NCI-H1930 (cell line): ENCODE measurements at regions not wholly inside any gene's neighbourhood (a gene's known extent, or its start where the extent isn't known, plus 50 kb on each side); places are given as distances from the start of the nearest gene placed in this dataset.
"Not testable (repeated sequence)": the region's sequence is repeated elsewhere in the genome, so short reads cannot be mapped to it uniquely, and the experiment has no call there.

Experiments
- DNase-seq, 2 experiments: peaks; one replicate each; lab custom pipeline; 2025; lab: John Stamatoyannopoulos, UW

GRCh38 chr15:96818861-96819260, 488.4 kb downstream of the NR2F2 start:
- DNase-seq = no peak

GRCh38 chr15:96827981-96828380, 497.5 kb downstream of the NR2F2 start:
- DNase-seq = no peak

GRCh38 chr15:96837241-96837970, 506.9 kb downstream of the NR2F2 start:
- no peak for DNase-seq

GRCh38 chr15:96838081-96838480, 507.6 kb downstream of the NR2F2 start:
- DNase-seq = no peak

GRCh38 chr15:96849271-96849900, 518.9 kb downstream of the NR2F2 start:
- no peak for DNase-seq

DNA sequence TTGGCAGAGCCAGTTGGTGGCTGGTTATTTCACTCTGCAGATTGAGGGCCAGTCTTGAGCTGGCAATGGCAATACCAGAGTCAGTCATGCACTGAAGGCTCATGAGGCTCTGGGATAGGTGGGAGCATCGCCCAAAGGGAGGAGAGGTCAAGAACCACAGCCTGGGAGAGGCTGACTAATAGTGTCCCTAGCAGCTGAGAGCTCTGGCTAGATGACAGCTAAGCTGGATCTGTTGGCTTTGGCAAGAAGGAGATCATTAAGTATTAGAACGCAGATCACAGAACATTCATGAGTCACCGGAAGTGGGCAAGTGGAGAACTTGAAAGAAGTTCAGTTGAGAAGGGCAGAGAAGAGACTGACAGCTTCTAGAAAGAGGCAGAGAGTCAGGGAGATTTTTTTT, 521.1 kb downstream of the NR2F2 start:
- no peak for DNase-seq

DNA sequence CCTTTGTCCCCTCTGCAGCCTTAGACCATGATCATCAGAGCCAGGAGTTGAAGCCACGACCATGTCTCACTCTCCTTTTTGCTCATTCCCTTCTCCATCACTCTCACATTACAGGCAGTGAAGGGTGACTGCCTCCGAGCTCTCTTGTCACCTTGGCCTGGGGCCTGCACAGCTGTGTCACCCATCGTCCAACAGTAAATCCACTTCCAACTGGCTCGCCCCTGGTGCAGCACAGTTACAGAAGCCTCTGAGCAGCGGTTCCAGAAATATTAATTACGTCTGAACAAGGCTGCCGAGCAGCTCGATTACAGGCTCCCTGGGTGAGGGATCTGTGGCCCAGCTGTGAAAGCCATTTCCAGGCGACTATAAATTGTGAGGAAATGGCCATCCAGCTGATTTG, 528.2 kb downstream of the NR2F2 start:
- DNase-seq = no peak

DNA sequence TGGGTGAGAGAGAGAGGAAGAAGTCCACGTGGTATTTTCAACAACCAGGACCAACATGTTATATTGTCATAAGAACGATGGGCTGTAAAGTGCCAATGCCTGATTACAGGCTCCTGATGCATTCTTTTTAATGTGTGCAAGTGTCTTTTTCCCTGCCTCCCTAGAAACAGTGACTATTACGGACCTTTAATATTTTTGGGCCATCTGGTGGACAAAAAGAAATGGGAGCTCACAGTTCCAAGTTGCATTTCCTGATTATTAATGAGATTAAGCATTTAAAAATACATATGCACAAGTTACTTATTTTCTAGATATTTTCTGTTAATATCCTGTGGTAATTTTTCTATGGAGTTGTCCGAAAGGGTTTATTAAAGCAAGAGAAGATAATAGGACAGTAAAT, 530.2 kb downstream of the NR2F2 start:
- no peak for DNase-seq

DNA sequence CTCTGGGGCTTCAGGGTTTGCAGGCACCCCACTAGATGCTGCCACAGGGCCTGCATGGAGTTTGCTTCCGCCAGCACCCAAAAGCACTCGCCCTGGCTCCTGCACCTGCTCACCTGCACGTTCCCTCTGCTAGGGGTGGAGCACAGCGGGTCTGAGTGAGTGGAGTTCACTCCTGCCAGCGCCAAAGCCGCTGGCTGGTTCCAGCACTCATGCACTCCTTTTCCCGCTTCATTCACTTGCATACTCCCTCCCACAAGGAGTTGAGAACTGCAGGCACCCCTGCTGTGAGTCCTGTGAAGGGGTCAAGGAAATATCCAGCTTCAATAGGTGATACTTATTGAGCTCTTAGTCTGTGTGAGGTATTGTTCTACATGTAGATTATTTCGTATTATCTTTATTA, 537.5 kb downstream of the NR2F2 start:
- no peak for DNase-seq

- DNase-seq = no peak
These were observed 538.6 kb downstream of the NR2F2 start for GRCh38 chr15:96869122-96869521.

GRCh38 chr15:96869790-96870189, 539.3 kb downstream of the NR2F2 start:
- DNase-seq = no peak

- no peak for DNase-seq
These were observed 540.1 kb downstream of the NR2F2 start for GRCh38 chr15:96870580-96870979.

- DNase-seq = not testable (repeated sequence)
These were observed 546.9 kb downstream of the NR2F2 start for GRCh38 chr15:96877442-96877841.

- no peak for DNase-seq
These were observed 547.6 kb downstream of the NR2F2 start for GRCh38 chr15:96878129-96878528.

GRCh38 chr15:96882121-96882772, 551.7 kb downstream of the NR2F2 start:
- DNase-seq = no peak

DNA sequence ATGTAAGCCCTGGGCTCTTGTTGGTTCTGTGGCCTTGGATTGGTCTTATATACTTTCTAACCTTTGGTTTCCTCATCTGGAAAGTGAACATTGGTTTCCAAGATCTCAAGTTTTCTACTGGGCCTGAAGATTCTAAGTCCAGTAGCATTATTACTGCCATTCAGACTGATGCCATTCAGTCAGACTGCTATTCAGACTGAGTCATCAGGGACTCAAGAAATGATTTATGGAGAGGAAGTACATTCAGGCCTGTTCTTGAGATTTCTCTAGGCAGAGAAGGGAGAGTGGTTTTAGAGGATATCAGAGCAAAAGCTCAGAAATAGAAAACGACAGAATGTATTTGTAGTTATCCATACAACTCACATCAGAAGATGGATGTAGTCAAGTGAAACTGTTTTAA, 557.2 kb downstream of the NR2F2 start:
- no peak for DNase-seq

DNA sequence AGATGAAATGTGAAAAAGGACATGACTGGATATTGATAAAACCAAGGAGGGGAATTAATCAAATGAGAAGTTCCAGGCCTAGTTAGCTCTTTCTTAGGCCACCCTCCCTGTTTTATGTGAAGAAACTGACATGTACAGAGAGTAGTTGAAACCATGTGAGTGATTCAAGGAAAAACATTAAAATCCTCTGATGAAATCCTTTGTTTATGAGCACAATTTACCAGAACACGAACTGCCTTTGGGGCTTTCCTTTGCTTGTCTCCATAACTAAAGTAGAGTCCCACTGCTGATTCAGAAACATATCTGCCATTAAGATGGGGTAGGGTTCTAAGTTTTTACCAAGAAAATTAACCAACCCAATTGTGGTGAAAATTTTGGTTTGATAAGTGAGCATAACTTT, 558.3 kb downstream of the NR2F2 start:
- no peak for DNase-seq

GRCh38 chr15:96889734-96890480, 559.4 kb downstream of the NR2F2 start:
- DNase-seq = no peak

DNA sequence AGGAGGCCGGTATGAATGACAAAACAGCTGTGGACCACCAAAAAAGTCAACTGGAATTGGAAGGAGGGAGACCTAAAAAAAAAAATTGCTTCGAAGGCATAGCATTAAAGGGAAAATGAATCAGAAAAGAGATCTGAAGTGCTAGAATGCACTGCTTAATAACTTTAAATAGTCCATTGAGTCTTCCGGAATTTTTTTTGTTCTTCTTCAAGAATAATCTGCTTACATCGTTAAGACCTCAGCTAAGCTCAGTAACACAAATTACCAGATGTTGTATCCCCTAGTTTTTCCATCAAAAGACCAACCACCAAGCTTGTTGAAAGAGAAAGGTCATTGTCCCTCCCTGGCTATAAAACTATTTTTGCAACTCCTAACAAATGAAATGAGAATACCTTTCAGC, 560.5 kb downstream of the NR2F2 start:
- DNase-seq = no peak

DNA sequence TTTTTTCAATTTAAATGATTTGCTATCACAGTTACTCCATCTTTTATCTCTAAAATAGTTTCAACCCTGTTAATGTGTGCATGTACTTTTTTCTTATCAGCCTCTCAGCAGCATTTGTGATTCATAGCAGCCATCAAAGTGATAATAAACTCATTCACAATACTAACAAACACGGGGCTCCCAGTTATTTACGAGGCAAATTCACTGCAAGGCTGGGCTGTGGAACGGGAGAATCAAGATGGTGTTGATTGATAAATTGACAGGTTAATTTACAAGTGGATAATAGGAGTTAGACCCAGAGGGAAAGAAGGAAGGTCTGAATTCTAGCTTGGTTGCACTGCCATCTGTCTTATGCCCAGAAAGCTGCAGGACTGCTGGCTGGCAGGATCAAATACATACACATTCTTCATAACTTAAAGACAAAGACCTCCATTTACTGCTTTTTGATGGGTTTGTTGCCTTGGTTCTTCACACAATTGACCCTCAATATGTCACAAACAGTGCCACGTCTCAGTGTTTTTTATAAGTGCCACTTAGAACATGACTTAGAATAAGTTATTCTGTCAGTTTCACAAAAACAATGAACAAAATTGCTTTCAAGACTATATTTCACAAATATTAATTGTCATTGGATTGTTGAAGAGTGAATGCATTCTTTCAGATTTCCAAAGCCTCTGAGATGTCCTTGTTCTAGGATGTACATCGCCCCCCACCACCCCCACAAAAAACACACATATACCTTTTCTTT, 562.8 kb downstream of the NR2F2 start:
- peak; percentile 0 to 5 for DNase-seq

DNA sequence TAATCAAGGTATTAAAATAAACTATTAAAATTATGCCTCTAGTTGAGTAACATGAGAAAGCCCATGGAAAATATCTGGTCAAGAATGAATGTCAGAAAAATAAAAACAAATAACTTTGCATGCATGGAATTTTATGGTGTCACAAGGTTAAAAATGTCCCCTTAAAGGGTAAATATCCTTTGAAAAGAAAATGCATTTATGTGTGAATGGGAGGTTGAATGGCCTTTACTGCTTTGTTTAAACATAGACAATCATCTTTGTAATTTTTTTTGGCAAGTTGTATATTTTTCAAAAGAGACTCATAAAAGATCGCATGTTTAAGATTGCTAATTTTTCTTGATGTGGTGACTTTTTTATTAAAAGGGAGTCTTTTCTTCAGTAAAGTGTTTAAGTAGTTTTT, 564.2 kb downstream of the NR2F2 start:
- DNase-seq = no peak

GRCh38 chr15:96896766-96897165, 566.3 kb downstream of the NR2F2 start:
- DNase-seq = no peak
